A549 (cell line): ENCODE measurements at regions not wholly inside any gene's neighbourhood (a gene's known extent, or its start where the extent isn't known, plus 50 kb on each side); places are given as distances from the start of the nearest gene placed in this dataset.

Source experiments
- ATAC-seq, 2 experiments: fragments of 200-7000 bp in 1 of 2; fragments of >200 bp in 1 of 2; cut with Nextera tagmentation in 1 of 2; cut with Tn5 transposase in 1 of 2; 3 replicates each; pipeline versions ENCODE4 v1.8.0 to v1.9.1; 2018 to 2020; ENCODE audit warnings: mild to moderate bottlenecking in 1 of 2, moderate library complexity in 1 of 2
- CTCF ChIA-PET: fragments of 300-600 bp; sonication (Branson Sonifier 250); formaldehyde crosslinking; extraction: SDS; loops from one replicate; lab custom pipeline; 2021; ENCODE audit warnings: antibody characterized with exemption, inconsistent platforms; lab: Yijun Ruan, JAX
- POLR2A ChIA-PET: fragments of 350-600 bp; formaldehyde crosslinking; extraction: SDS; loops from one replicate; lab custom pipeline; 2021; ENCODE audit warnings: antibody characterized with exemption, inconsistent platforms; lab: Yijun Ruan, JAX
- DNase-seq, 2 experiments: peaks; one replicate each; pipeline versions ENCODE4 v3.0.0 to v3.0.0-alpha.2; 2011 to 2016; ENCODE audit warnings: low read depth in 1 of 2, low spot score in 1 of 2
- FAIRE-seq: peaks from 2 replicates; lab custom pipeline; 2011; peaks lifted over from hg19 to GRCh38; lab: Jason Lieb, UNC
- H3K27ac ChIP-seq, 2 experiments: fragments of >200 bp; sonication (Bioruptor Twin); formaldehyde crosslinking; 3 replicates each; pipeline ENCODE4 v1.5.1; 2016 to 2017
- H3K4me1 ChIP-seq: fragments of >200 bp; sonication (Bioruptor Twin); formaldehyde crosslinking; 3 replicates; pipeline ENCODE4 v1.6.1; 2016
- H3K4me2 ChIP-seq: fragments of >200 bp; sonication (Bioruptor Twin); formaldehyde crosslinking; 3 replicates; pipeline ENCODE4 v1.6.1; 2016
- H3K4me3 ChIP-seq: fragments of >200 bp; sonication (Bioruptor Twin); formaldehyde crosslinking; 3 replicates; pipeline ENCODE4 v1.5.1; 2016
- H3K9me3 ChIP-seq: fragments of >200 bp; sonication (Bioruptor Twin); formaldehyde crosslinking; 3 replicates; pipeline ENCODE4 v1.6.1; 2016
- BHLHE40 ChIP-seq: IDR thresholded peaks from 2 replicates; pipeline ENCODE4 v1.6.1; 2012; ENCODE audit warnings: low read depth, low read length, inconsistent platforms
- CBX8 ChIP-seq: fragments of 200-600 bp; sonication (generic); IDR thresholded peaks from 2 replicates; pipeline ENCODE4 v1.6.1; 2016
- EHF ChIP-seq: fragments of 250-450 bp; sonication (Bioruptor Pico); IDR thresholded peaks from 2 replicates; pipeline ENCODE4 v1.5.0; 2020; ENCODE audit warnings: mild to moderate bottlenecking
- FOSB ChIP-seq: fragments of 250-450 bp; sonication (Bioruptor Pico); IDR thresholded peaks from 2 replicates; pipeline ENCODE4 v1.5.0; 2020; ENCODE audit warnings: mild to moderate bottlenecking, moderate library complexity
- FOSL2 ChIP-seq, 2 experiments: fragments of 450-650 bp in 1 of 2; fragments of >200 bp in 1 of 2; sonication (Bioruptor Twin) in 1 of 2; formaldehyde crosslinking; IDR thresholded peaks; 2 replicates each; pipeline versions ENCODE4 v1.5.0 to v1.6.1; 2016 to 2020; ENCODE audit warnings: mild to moderate bottlenecking in 1 of 2, moderate library complexity in 1 of 2
- GATA3 ChIP-seq: IDR thresholded peaks from 2 replicates; pipeline ENCODE4 v1.6.1; 2012; ENCODE audit warnings: borderline replicate concordance
- HDAC2 ChIP-seq: fragments of 200-600 bp; sonication (generic); IDR thresholded peaks from 2 replicates; pipeline ENCODE4 v1.6.1; 2016
- HES2 ChIP-seq: fragments of >200 bp; sonication (Bioruptor Twin); formaldehyde crosslinking; IDR thresholded peaks from 2 replicates; pipeline ENCODE4 v1.6.1; 2016
- HEYL ChIP-seq: fragments of 250-450 bp; sonication (Bioruptor Pico); IDR thresholded peaks from 2 replicates; pipeline ENCODE4 v1.8.0; 2021; ENCODE audit warnings: mild to moderate bottlenecking, moderate library complexity
- KDM1A ChIP-seq: fragments of 200-600 bp; sonication (generic); IDR thresholded peaks from 2 replicates; pipeline ENCODE4 v1.6.1; 2016; ENCODE audit warnings: low read depth, mild to moderate bottlenecking
- MAFK ChIP-seq: fragments of 450-650 bp; IDR thresholded peaks from 2 replicates; pipeline ENCODE4 v1.6.1; 2014; ENCODE audit not compliant: partially characterized antibody
- MYC ChIP-seq: IDR thresholded peaks from 2 replicates; pipeline ENCODE4 v1.6.1; 2012; ENCODE audit warnings: mild to moderate bottlenecking, inconsistent platforms, low read length, improper control_type of control experiment, borderline replicate concordance
- NFE2L2 ChIP-seq: fragments of 150-350 bp; conservative IDR thresholded peaks from 2 replicates; pipeline ENCODE4 v1.6.1; 2014; ENCODE audit warnings: low read length
- PBX3 ChIP-seq: IDR thresholded peaks from 2 replicates; pipeline ENCODE4 v1.6.1; 2012
- POLR2A ChIP-seq: IDR thresholded peaks from 2 replicates; pipeline ENCODE4 v1.6.1; 2012; ENCODE audit warnings: mild to moderate bottlenecking, low read length
- REST ChIP-seq: fragments of 200-600 bp; sonication (generic); IDR thresholded peaks from 2 replicates; pipeline ENCODE4 v1.6.1; 2016; ENCODE audit warnings: antibody characterized with exemption, mild to moderate bottlenecking, moderate library complexity
- RFX5 ChIP-seq: fragments of 450-650 bp; IDR thresholded peaks from 2 replicates; pipeline ENCODE4 v1.7.1; 2014; ENCODE audit warnings: antibody characterized with exemption, mild to moderate bottlenecking, moderate library complexity
- SMC3 ChIP-seq: fragments of >200 bp; sonication (Bioruptor Twin); formaldehyde crosslinking; IDR thresholded peaks from 3 replicates; pipeline ENCODE4 v1.6.1; 2018; ENCODE audit warnings: inconsistent platforms
- TFCP2L1 ChIP-seq: fragments of 250-450 bp; sonication (Bioruptor Pico); IDR thresholded peaks from 2 replicates; pipeline ENCODE4 v1.5.0; 2021; ENCODE audit warnings: mild to moderate bottlenecking
- ZSCAN20 ChIP-seq: fragments of 250-450 bp; sonication (Bioruptor Pico); IDR thresholded peaks from 2 replicates; pipeline ENCODE4 v1.8.0; 2022; ENCODE audit warnings: mild to moderate bottlenecking, moderate library complexity
- WGBS: methylation state at CpG from one replicate; pipeline ENCODE4 v1.1.6; 2017; ENCODE audit errors: missing lambda C conversion rate; 5-methylcytosine and 5-hydroxymethylcytosine counted together
- TF ChIP-seq, protein P1 (sequence below): fragments of 450-650 bp; IDR thresholded peaks from 2 replicates; pipeline ENCODE4 v1.6.1; 2014; ENCODE audit warnings: antibody characterized with exemption

DNA sequence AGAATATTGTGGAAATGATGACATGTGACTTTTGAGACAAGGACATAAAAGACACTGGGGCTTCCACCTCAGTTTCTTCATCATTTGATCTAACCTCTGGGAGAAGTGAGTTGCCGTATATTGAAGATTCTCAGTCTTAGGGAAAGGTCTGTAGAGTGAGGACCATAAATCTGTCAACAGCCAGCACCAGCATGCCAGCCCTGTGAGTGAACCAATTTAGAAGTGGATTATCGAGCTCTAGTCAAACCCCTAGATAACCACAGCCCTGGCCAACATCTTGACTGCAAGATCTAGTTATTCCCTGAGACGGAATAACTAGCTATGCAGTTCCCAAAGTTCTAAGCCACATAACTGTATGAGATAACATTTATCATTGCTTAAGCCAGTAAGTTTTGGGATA is 108.8 kb upstream of the PTPRR start:
- H3K27ac ChIP-seq: no peak overlapping the region
- H3K4me1 ChIP-seq: no peaks in the 10 kb centered on the region
- H3K4me3 ChIP-seq: no peak overlapping the region
- TF ChIP-seq, protein P1, sequence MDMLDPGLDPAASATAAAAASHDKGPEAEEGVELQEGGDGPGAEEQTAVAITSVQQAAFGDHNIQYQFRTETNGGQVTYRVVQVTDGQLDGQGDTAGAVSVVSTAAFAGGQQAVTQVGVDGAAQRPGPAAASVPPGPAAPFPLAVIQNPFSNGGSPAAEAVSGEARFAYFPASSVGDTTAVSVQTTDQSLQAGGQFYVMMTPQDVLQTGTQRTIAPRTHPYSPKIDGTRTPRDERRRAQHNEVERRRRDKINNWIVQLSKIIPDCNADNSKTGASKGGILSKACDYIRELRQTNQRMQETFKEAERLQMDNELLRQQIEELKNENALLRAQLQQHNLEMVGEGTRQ: no peak
- no peak for TF ChIP-seq PBX3
- TF ChIP-seq HEYL (CRISPR knock-in tag): no peak
- no peak for TF ChIP-seq MAFK
- no peak for TF ChIP-seq POLR2A
- TF ChIP-seq CBX8: no peak
- TF ChIP-seq KDM1A: no peak
- no peak for TF ChIP-seq FOSL2 (IDR thresholded peaks at IDR 0.05)
- TF ChIP-seq FOSL2 (CRISPR knock-in tag; IDR thresholded peaks at IDR 0.05): no peak
- no peaks in the 10 kb centered on the region for H3K9me3 ChIP-seq
- CTCF ChIA-PET: no interaction called here
- POLR2A ChIA-PET: no interaction called here
- no peak for DNase-seq
- no peak overlapping the region for H3K4me2 ChIP-seq
- ATAC-seq: no peak
- 16% methylated on average over 3 of the region's 3 CpGs for WGBS
- FAIRE-seq: no peak

- H3K4me2 ChIP-seq: no peak overlapping the region
- 15% methylated on average over 7 of the region's 7 CpGs for WGBS
- POLR2A ChIA-PET: no interaction called here
- TF ChIP-seq GATA3 (no peak), MYC (no peak), FOSB (CRISPR knock-in tag) (no peak), RFX5 (no peak), FOSL2 (IDR thresholded peaks at IDR 0.05) (no peak), FOSL2 (CRISPR knock-in tag; IDR thresholded peaks at IDR 0.05) (no peak), HDAC2 (no peak), SMC3 (no peak), ZSCAN20 (no peak), NFE2L2 (no peak), PBX3 (no peak), REST (no peak), TFCP2L1 (CRISPR knock-in tag) (no peak), EHF (CRISPR knock-in tag) (no peak), KDM1A (no peak), HEYL (CRISPR knock-in tag) (no peak), BHLHE40 (no peak), HES2 (no peak)
- TF ChIP-seq, all 56 proteins: peak for 0
- CTCF ChIA-PET: no interaction called here
- no peaks in the 10 kb centered on the region for H3K9me3 ChIP-seq
- H3K4me1 ChIP-seq: no peaks in the 10 kb centered on the region
- ATAC-seq (no peak), FAIRE-seq (no peak), DNase-seq (no peak)
- H3K4me3 ChIP-seq: no peak overlapping the region
- no peak overlapping the region for H3K27ac ChIP-seq
Measured at GRCh38 chr12:71027856-71028255, 107.3 kb upstream of the PTPRR start.
